Osteocyte (in vitro differentiated cells): ENCODE measurements at regions not wholly inside any gene's neighbourhood (a gene's known extent, or its start where the extent isn't known, plus 50 kb on each side); places are given as distances from the start of the nearest gene placed in this dataset.

Experiments used
- DNase-seq: peaks from one replicate; pipeline ENCODE4 v3.0.0; 2021; ENCODE audit warnings: mixed read lengths; ENCODE audit not compliant: unreplicated experiment; ENCODE audit errors: extremely low spot score
- H3K27ac Mint-ChIP-seq: one replicate; pipeline ENCODE4 v1.8.0; 2021; ENCODE audit warnings: mild to moderate bottlenecking, mixed read lengths; ENCODE audit not compliant: unreplicated experiment
- H3K27me3 Mint-ChIP-seq: one replicate; pipeline ENCODE4 v1.8.0; 2021; ENCODE audit warnings: mixed read lengths; ENCODE audit not compliant: unreplicated experiment
- H3K36me3 Mint-ChIP-seq: one replicate; pipeline ENCODE4 v1.8.0; 2021; ENCODE audit warnings: mixed read lengths; ENCODE audit not compliant: unreplicated experiment
- H3K4me1 Mint-ChIP-seq: one replicate; pipeline ENCODE4 v1.8.0; 2021; ENCODE audit warnings: mixed read lengths; ENCODE audit not compliant: unreplicated experiment
- H3K4me3 Mint-ChIP-seq: one replicate; pipeline ENCODE4 v1.8.0; 2021; ENCODE audit warnings: mild to moderate bottlenecking, moderate library complexity, mixed read lengths; ENCODE audit not compliant: unreplicated experiment
- H3K9me3 Mint-ChIP-seq: one replicate; pipeline ENCODE4 v1.8.0; 2021; ENCODE audit warnings: mixed read lengths; ENCODE audit not compliant: unreplicated experiment
- CTCF ChIP-seq: fragments of 200-600 bp; sonication (generic); IDR thresholded peaks from 2 replicates; pipeline ENCODE4 v1.5.0; 2021; ENCODE audit warnings: antibody characterized with exemption, mild to moderate bottlenecking, moderate library complexity

GRCh38 chr5:100148239-100148638, 386.9 kb upstream of the FAM174A start:
- no peak for TF ChIP-seq CTCF
- no peaks in the 10 kb centered on the region for H3K27me3 Mint-ChIP-seq
- no peak overlapping the region for H3K27ac Mint-ChIP-seq
- no peaks in the 10 kb centered on the region for H3K9me3 Mint-ChIP-seq
- no peaks in the 10 kb centered on the region for H3K4me1 Mint-ChIP-seq
- no peak for DNase-seq
- no peaks in the 10 kb centered on the region for H3K36me3 Mint-ChIP-seq
- H3K4me3 Mint-ChIP-seq = no peak overlapping the region

GRCh38 chr5:100142607-100143006, 392.6 kb upstream of the FAM174A start:
- Mint-ChIP-seq H3K36me3 (no peaks in the 10 kb centered on the region), H3K27me3 (no peaks in the 10 kb centered on the region), H3K9me3 (no peaks in the 10 kb centered on the region), H3K4me3 (no peak overlapping the region), H3K27ac (no peak overlapping the region), H3K4me1 (no peaks in the 10 kb centered on the region)
- no peak for DNase-seq
- no peak for TF ChIP-seq CTCF

- Mint-ChIP-seq H3K4me1 (no peaks in the 10 kb centered on the region), H3K27me3 (no peaks in the 10 kb centered on the region), H3K9me3 (no peaks in the 10 kb centered on the region), H3K4me3 (no peak overlapping the region), H3K36me3 (no peaks in the 10 kb centered on the region), H3K27ac (no peak overlapping the region)
- TF ChIP-seq CTCF = no peak
- DNase-seq = no peak
Observed at GRCh38 chr5:100131161-100131560, 404.0 kb upstream of the FAM174A start.

GRCh38 chr5:100130307-100130706, 404.9 kb upstream of the FAM174A start:
- TF ChIP-seq CTCF = no peak
- no peaks in the 10 kb centered on the region for H3K9me3 Mint-ChIP-seq
- H3K4me3 Mint-ChIP-seq = no peak overlapping the region
- H3K27ac Mint-ChIP-seq = no peak overlapping the region
- H3K36me3 Mint-ChIP-seq = no peaks in the 10 kb centered on the region
- H3K4me1 Mint-ChIP-seq = no peaks in the 10 kb centered on the region
- no peak for DNase-seq
- H3K27me3 Mint-ChIP-seq = no peaks in the 10 kb centered on the region

- DNase-seq = no peak
- no peak overlapping the region for H3K27ac Mint-ChIP-seq
- H3K4me3 Mint-ChIP-seq = no peak overlapping the region
- no peaks in the 10 kb centered on the region for H3K27me3 Mint-ChIP-seq
- no peaks in the 10 kb centered on the region for H3K4me1 Mint-ChIP-seq
- no peaks in the 10 kb centered on the region for H3K36me3 Mint-ChIP-seq
- no peaks in the 10 kb centered on the region for H3K9me3 Mint-ChIP-seq
- no peak for TF ChIP-seq CTCF
Observed at GRCh38 chr5:100119903-100120302, 415.3 kb upstream of the FAM174A start.
